RWPE2 (cell line): ENCODE measurements at regions not wholly inside any gene's neighbourhood (a gene's known extent, or its start where the extent isn't known, plus 50 kb on each side); places are given as distances from the start of the nearest gene placed in this dataset.

Experiments
- ATAC-seq: fragments of 200-7000 bp; cut with Tn5 transposase; 3 replicates; pipeline ENCODE4 v1.9.1; 2021; ENCODE audit warnings: low read depth
- DNase-seq: peaks from one replicate; pipeline ENCODE4 v3.0.0-alpha.2; 2020; ENCODE audit warnings: low spot score
- H3K27ac ChIP-seq: fragments of 450-650 bp; 2 replicates; pipeline ENCODE4 v1.5.1; 2017; ENCODE audit warnings: mild to moderate bottlenecking; ENCODE audit not compliant: poor library complexity, severe bottlenecking
- H3K27me3 ChIP-seq: fragments of 250-450 bp; sonication (Bioruptor Pico); 2 replicates; pipeline ENCODE4 v1.5.1; 2021; ENCODE audit warnings: mild to moderate bottlenecking, moderate library complexity; ENCODE audit not compliant: insufficient read depth, poor library complexity, severe bottlenecking
- H3K36me3 ChIP-seq: fragments of 250-450 bp; sonication (Bioruptor Pico); 2 replicates; pipeline ENCODE4 v1.5.1; 2020; ENCODE audit warnings: low read depth, mild to moderate bottlenecking, moderate library complexity
- H3K4me1 ChIP-seq: fragments of 250-450 bp; sonication (Bioruptor Pico); 2 replicates; pipeline ENCODE4 v1.5.1; 2021; ENCODE audit warnings: mild to moderate bottlenecking, moderate library complexity; ENCODE audit not compliant: insufficient read depth, poor library complexity, severe bottlenecking
- H3K4me3 ChIP-seq: fragments of 250-450 bp; sonication (Bioruptor Pico); 2 replicates; pipeline ENCODE4 v1.5.1; 2021; ENCODE audit warnings: mild to moderate bottlenecking, moderate library complexity; ENCODE audit not compliant: severe bottlenecking
- H3K9me3 ChIP-seq: fragments of 250-450 bp; sonication (Bioruptor Pico); 2 replicates; pipeline ENCODE4 v1.5.1; 2021; ENCODE audit warnings: mild to moderate bottlenecking, moderate library complexity; ENCODE audit not compliant: severe bottlenecking
- CTCF ChIP-seq: fragments of 450-650 bp; IDR thresholded peaks from one replicate; pipeline ENCODE4 v1.5.1; 2017; ENCODE audit warnings: mild to moderate bottlenecking, moderate library complexity; ENCODE audit not compliant: poor library complexity, severe bottlenecking

GRCh38 chr10:124283215-124283948 is 135.3 kb downstream of the OAT start:
- no peak for TF ChIP-seq CTCF
- ATAC-seq = no peak

DNA sequence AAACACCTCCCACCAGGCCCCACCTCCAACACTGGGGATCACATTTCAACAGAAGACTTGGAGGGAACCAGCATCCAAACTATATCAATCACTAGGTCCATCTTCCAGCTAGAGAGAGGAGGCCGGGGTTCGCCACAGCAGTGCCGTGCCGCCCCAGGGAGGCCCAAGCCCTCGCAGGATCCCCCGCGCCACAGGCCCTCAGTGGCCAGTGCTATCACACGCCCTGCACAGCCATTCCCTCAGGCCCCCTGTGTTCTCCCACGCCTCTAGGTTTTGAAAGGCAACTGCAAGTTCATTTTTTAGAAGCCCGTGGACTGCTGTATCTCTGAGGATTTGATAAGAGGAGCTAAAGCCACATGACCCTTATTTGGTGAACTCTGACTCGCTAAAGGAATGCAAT is 136.4 kb downstream of the OAT start:
- H3K9me3 ChIP-seq = no peaks in the 10 kb centered on the region
- no peak for TF ChIP-seq CTCF

More at GRCh38 chr10:124283215-124283948, 135.3 kb downstream of the OAT start:
- no peaks in the 10 kb centered on the region for H3K36me3 ChIP-seq
- no peaks in the 10 kb centered on the region for H3K4me1 ChIP-seq
- DNase-seq = no peak
- no peaks in the 10 kb centered on the region for H3K27me3 ChIP-seq
- H3K9me3 ChIP-seq = no peaks in the 10 kb centered on the region
- H3K27ac ChIP-seq = no peak overlapping the region
- no peak overlapping the region for H3K4me3 ChIP-seq

DNA sequence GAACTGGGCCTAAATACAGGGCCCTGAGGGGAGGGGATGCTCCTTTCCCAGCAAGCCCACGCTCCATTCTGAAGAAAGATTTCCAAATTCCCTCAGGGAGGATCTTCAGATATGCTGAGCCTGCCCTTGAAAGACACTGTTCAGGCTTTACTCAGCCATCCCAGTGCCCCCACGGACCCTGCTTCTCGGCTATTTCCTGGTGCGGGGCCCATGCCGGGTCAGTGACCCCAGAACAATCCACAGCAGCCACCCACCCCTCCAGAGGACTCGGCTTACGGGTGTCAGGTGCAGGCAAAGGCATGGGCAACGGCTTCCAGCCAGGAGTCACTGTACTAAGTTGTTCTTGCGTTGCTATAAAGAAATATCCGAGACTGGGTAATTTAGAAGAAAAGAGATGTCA is 137.1 kb downstream of the OAT start:
- no peak for DNase-seq
- H3K4me1 ChIP-seq = no peaks in the 10 kb centered on the region
- no peaks in the 10 kb centered on the region for H3K9me3 ChIP-seq
- ATAC-seq = no peak
- no peaks in the 10 kb centered on the region for H3K27me3 ChIP-seq
- TF ChIP-seq CTCF = no peak
- no peak overlapping the region for H3K4me3 ChIP-seq
- H3K36me3 ChIP-seq = no peaks in the 10 kb centered on the region
- H3K27ac ChIP-seq = no peak overlapping the region

More for the DNA sequence above, 136.4 kb downstream of the OAT start:
- H3K27me3 ChIP-seq = no peaks in the 10 kb centered on the region
- DNase-seq (peak; percentile 41), ATAC-seq (no peak)
- H3K4me3 ChIP-seq = no peak overlapping the region
- no peaks in the 10 kb centered on the region for H3K36me3 ChIP-seq
- no peaks in the 10 kb centered on the region for H3K4me1 ChIP-seq
- H3K27ac ChIP-seq = no peak overlapping the region

DNA sequence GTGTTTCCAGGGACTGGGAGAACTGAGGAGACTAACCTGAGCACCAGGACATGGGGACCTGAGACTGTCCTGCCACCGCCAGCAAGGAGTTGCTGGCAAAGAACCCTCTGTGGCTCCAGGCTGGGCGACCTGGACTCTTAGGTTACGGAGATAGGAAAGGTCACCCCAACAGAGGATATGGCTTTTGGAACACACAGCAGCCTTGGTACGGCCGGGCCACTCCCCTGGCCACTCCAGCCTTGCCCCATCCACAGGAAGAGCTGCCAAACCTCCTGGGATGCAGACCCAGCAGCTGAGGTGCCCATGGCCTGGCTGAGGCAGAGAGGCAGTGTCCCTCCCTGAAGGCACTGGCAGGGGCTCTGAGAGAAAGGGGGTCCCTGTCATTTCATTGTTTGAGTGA is 137.8 kb downstream of the OAT start:
- H3K27me3 ChIP-seq = no peaks in the 10 kb centered on the region
- DNase-seq = peak; percentile 14
- ATAC-seq = no peak
- no peak overlapping the region for H3K4me3 ChIP-seq
- no peaks in the 10 kb centered on the region for H3K4me1 ChIP-seq
- H3K36me3 ChIP-seq = no peaks in the 10 kb centered on the region
- no peak for TF ChIP-seq CTCF
- H3K9me3 ChIP-seq = no peaks in the 10 kb centered on the region
- no peak overlapping the region for H3K27ac ChIP-seq

GRCh38 chr10:124279882-124280281 is 138.8 kb downstream of the OAT start:
- Histone ChIP-seq H3K9me3 (no peaks in the 10 kb centered on the region), H3K4me3 (no peak overlapping the region), H3K36me3 (no peaks in the 10 kb centered on the region), H3K27me3 (no peaks in the 10 kb centered on the region), H3K4me1 (no peaks in the 10 kb centered on the region), H3K27ac (no peak overlapping the region)
- DNase-seq (peak; percentile 28), ATAC-seq (no peak)
- no peak for TF ChIP-seq CTCF
